Motor neuron (in vitro differentiated cells): ENCODE measurements at regions not wholly inside any gene's neighbourhood (a gene's known extent, or its start where the extent isn't known, plus 50 kb on each side); places are given as distances from the start of the nearest gene placed in this dataset.
"Not testable (repeated sequence)": the region's sequence is repeated elsewhere in the genome, so short reads cannot be mapped to it uniquely, and the experiment has no call there.

Experiments
- ATAC-seq, 8 experiments: fragments of 200-7000 bp; cut with Tn5 transposase; replicated peaks in 6 of 8; 2 replicates each; pipeline ENCODE4 v1.8.0; 2021; ENCODE audit warnings: mild to moderate bottlenecking in 8 of 8, moderate library complexity in 8 of 8
- H3K27ac ChIP-seq, 2 donors: fragments of 250-450 bp; sonication (Bioruptor Pico); 2 replicates each; pipeline ENCODE4 v1.9.0; 2021; ENCODE audit warnings: antibody characterized with exemption in 2 of 2, mild to moderate bottlenecking in 2 of 2, moderate library complexity in 1 of 2
- H3K4me1 ChIP-seq, 2 donors: fragments of 250-450 bp; sonication (Bioruptor Pico); replicated peaks in 1 of 2; 2 replicates each; pipeline ENCODE4 v1.6.1; 2021; ENCODE audit warnings: antibody characterized with exemption in 2 of 2, mild to moderate bottlenecking in 2 of 2, moderate library complexity in 1 of 2
- H3K4me3 ChIP-seq, 5 donors: fragments of 250-450 bp; sonication (Bioruptor Pico); 2 replicates each; pipeline ENCODE4 v1.9.0; 2021; ENCODE audit warnings: antibody characterized with exemption in 5 of 5, mild to moderate bottlenecking in 5 of 5, moderate library complexity in 4 of 5
- WGBS, 10 experiments: fragments of 450-650 bp; shearing (Covaris generic); methylation state at CpG; one replicate each; pipeline ENCODE4 v1.0.0; 2022; 5-methylcytosine and 5-hydroxymethylcytosine counted together
- in situ Hi-C, 9 experiments: fragments of 400-800 bp; cut with MboI; loops; one replicate each; pipeline ENCODE4 v1.15.0; 2021; ENCODE audit warnings: low sequenced_read_pairs in 9 of 9, low pct_unique_long_range_greater_than_20kb in 2 of 9; ENCODE audit not compliant: unreplicated experiment in 9 of 9

DNA sequence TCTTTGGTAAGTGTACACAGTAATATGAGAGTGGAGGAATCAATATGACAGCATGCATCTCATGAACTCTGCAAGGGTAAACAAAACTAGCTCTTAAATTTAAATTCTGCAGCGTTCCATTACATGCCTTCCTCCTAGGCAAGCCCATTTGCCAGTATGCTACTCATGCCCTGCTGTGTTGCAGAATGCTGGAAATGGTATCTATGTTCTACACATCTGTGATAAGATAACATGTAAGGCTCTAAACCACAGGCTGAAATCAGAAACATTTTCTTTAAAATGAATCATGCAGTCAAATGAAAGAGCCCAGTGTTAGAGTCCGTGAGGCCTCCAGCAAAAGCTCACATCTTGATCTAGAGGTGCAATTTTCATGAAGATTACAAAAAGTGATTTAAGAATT is 112.8 kb upstream of the FN1 start:
- H3K4me1 ChIP-seq, result no peaks in the 10 kb centered on the region
- in situ Hi-C loops, result no loop called here
- peak in 1 of 8 experiments; percentile 36 for ATAC-seq
- 69 to 100% (median 100%) methylated on average over 1 to 2 of the region's 2 CpGs; no CpG with 5 or more reads in 3 of the 10 experiments for WGBS, 10 experiments
- no peak overlapping the region for H3K27ac ChIP-seq
- no peak overlapping the region for H3K4me3 ChIP-seq

- Histone ChIP-seq H3K27ac (no peak overlapping the region), H3K4me3 (no peak overlapping the region), H3K4me1 (peaks cover 0 to under 1% of the 10 kb centered on the region in 2 donors)
- in situ Hi-C loops, result no loop called here
- ATAC-seq, result no peak
Measured at GRCh38 chr2:215542690-215543089, 106.8 kb upstream of the FN1 start.

DNA sequence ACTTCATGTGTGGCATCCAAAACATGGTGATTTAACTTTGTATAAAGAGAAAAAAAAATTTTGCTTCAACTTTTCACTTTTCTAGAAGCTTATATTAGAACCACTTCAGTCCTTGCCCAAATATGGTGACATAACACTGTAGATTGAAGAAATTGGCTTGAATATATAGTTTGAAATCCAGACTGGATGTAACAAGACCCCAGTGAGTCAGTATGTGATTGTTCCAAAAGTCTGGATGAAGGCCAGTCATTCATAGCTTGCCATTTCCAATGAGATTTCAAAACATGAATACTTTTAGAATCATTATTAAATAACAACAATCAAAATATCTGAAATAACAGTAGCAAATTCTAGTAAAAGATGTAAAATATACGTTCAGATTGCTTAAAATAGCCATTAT is 104.8 kb upstream of the FN1 start:
- no peak overlapping the region for H3K4me3 ChIP-seq
- H3K27ac ChIP-seq, result no peak overlapping the region
- in situ Hi-C loops, result no loop called here
- peaks cover 3% of the 10 kb centered on the region in 2 donors for H3K4me1 ChIP-seq
- ATAC-seq, result peak in 1 of 8 experiments; percentile 61
- WGBS, 10 experiments, result 0 to 80% (median 39%) methylated on average over 1 of the region's 1 CpG; no CpG with 5 or more reads in 2 of the 10 experiments

DNA sequence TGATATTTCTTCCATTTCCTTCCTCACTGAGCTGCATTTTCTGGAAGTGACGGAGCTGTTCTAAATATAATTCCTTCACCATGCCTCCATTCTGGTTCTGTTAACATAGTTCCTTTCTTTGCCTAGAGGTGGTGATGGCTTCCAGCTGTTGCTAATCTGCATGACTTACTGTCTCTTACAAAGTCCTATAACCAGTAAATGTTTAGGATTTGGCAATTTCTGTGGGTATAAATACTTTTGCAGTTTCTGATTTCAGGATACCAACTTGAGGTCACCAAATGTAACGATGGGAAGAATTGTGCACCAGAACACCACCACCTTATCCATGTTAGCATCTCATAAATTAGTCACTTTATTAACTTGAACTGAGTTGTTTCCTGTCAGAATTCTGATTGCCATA is 101.7 kb upstream of the FN1 start:
- peak in 2 of 8 experiments; percentile 62 to 79 for ATAC-seq
- in situ Hi-C loops, result no loop called here
- 10 to 100% (median 60%) methylated on average over 1 to 2 of the region's 2 CpGs; no CpG with 5 or more reads in 1 of the 10 experiments for WGBS, 10 experiments

DNA sequence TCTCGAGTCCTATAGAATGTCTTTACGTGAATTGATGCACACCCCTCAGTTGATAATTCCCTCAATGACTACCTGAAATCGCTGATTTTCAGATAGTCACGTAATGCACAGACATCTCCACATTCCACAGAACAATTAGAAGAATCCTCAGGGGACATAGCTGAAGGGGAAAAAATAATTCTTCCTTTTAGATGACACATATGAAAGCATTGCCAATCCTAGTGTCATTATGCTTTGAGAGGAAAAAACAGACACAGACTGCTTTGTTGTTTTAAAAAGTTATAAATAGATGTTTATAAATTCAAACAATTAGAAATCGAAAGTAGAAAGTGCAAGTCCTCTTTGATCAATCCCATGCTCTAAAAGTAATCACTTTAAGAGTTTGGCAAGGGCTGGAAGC is 100.6 kb upstream of the FN1 start:
- H3K27ac ChIP-seq, result no peak overlapping the region
- in situ Hi-C loops, result no loop called here
- ATAC-seq, result no peak
- WGBS, 10 experiments, result 30 to 100% (median 93%) methylated on average over 1 to 5 of the region's 5 CpGs; no CpG with 5 or more reads in 1 of the 10 experiments
- H3K4me1 ChIP-seq, result peaks cover 3% of the 10 kb centered on the region in 2 donors
- H3K4me3 ChIP-seq, result no peak overlapping the region

More for the DNA sequence above, 101.7 kb upstream of the FN1 start:
- Histone ChIP-seq H3K27ac (no peak overlapping the region), H3K4me1 (peaks cover 3% of the 10 kb centered on the region in 2 donors), H3K4me3 (no peak overlapping the region)

GRCh38 chr2:215535741-215536140 is 99.9 kb upstream of the FN1 start:
- no peak overlapping the region for H3K4me3 ChIP-seq
- in situ Hi-C loops, result no loop called here
- WGBS, 10 experiments, result 0 to 100% (median 76%) methylated on average over 1 of the region's 1 CpG; no CpG with 5 or more reads in 4 of the 10 experiments
- no peak overlapping the region for H3K27ac ChIP-seq
- ATAC-seq, result peak in 3 of 8 experiments; percentile 55 to 75 (median 68)
- H3K4me1 ChIP-seq, result peaks cover 3% of the 10 kb centered on the region in 2 donors

DNA sequence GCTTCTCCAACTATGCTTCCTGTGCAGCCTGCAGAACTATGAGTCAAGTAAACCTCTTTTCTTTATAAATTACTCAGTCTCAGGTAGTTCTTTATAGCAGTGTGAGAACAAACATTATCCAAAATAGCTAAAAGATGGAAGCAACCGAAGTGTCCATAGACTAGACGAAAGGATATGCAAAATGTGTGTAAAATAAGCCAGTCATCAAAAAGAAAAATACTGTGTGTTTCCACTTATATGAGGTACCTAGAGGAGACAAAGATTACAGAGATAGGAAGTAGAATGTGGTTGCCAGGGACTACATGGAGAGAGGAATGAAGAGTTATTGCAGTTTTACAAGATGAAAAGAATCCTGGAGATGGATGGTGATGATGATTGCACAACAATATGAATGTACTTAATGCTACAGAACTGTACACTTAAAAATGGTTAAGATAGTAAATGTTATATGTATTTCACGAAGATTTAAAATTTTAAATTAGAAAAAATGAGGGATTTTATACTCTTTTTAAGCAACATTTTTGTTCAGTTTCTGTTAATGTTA is 99.3 kb upstream of the FN1 start:
- Histone ChIP-seq H3K4me1 (peaks cover 3% of the 10 kb centered on the region in 2 donors), H3K27ac (no peak overlapping the region), H3K4me3 (no peak overlapping the region)
- 50 to 100% (median 81%) methylated on average over 1 to 3 of the region's 3 CpGs; no CpG with 5 or more reads in 1 of the 10 experiments for WGBS, 10 experiments
- in situ Hi-C loops, result no loop called here
- ATAC-seq, result peak in 2 of 8 experiments; percentile 17 to 42

DNA sequence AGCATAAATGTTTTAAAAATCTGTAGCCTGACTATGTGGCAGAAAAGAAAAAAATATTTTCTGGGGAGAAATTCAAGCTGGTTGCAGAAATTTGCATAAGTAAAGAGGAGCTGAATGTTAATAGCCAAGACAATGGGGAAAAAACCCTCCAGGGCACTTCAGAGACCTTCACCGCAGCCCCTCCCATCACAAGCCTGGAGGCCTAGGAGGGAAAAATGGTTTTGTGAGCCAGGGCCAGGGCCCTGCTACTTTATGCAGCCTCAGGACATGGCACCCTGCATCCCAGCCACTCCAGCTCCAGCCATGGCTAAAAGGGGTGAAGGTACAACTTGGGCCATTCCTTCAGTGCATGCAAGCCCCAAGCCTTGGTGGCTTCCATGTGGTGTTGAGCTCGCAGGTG is 97.8 kb upstream of the FN1 start:
- H3K27ac ChIP-seq, ATAC-seq, H3K4me3 ChIP-seq, in situ Hi-C loops, H3K4me1 ChIP-seq: not testable (repeated sequence)
- 83 to 100% (median 93%) methylated on average over 1 to 2 of the region's 2 CpGs; no CpG with 5 or more reads in 4 of the 10 experiments for WGBS, 10 experiments

DNA sequence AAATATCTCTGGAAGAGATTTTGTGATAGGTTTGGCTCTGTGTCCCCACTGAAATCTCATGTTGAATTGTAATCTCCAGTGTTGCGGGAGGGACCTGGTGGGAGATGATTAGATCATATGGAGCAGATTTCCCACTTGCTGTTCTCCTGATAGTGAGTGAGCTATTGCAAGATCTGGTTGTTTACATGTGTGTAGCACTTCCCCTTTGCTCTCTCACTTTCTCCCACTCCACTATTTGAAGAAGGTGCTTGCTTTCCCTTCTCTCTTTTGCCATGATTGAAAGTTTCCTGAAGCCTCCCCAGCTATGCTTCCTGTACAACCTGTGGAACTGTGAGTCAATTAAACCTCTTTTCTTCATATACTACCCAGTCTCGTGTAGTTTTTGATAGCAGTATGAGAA is 97.0 kb upstream of the FN1 start:
- Histone ChIP-seq H3K27ac (no peak overlapping the region), H3K4me1 (peaks cover 3% of the 10 kb centered on the region in 2 donors)
- in situ Hi-C loops, result no loop called here

DNA sequence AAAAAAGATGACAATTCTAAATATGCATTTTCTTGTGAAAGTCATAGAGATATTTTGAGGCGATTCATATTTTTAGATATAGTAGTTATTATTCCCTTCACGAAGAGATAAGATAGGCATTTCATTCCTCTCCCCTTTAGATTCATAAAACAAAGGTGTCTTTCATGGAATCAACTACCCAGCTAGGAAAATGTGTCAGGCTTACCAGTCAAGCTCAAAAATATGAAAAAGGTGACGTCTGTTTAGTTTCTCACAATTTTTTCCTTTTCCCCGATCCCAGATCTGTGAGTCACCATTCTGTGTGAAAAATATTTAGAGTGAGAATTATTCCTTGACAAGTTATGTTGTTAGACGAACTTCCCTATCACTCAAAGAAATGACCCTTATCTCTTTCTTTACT is 95.4 kb upstream of the FN1 start:
- ATAC-seq, result peak in 1 of 8 experiments; percentile 15
- WGBS, 10 experiments, result 20 to 100% (median 82%) methylated on average over 1 to 5 of the region's 5 CpGs
- no peak overlapping the region for H3K27ac ChIP-seq
- peaks cover 0 to under 1% of the 10 kb centered on the region in 2 donors for H3K4me1 ChIP-seq
- in situ Hi-C loops, result no loop called here
- H3K4me3 ChIP-seq, result no peak overlapping the region

More for the DNA sequence above, 97.0 kb upstream of the FN1 start:
- ATAC-seq, result no peak
- 70 to 100% (median 96%) methylated on average over 1 to 2 of the region's 2 CpGs for WGBS, 10 experiments
- H3K4me3 ChIP-seq, result no peak overlapping the region

GRCh38 chr2:215530191-215530968 is 94.5 kb upstream of the FN1 start:
- H3K4me1 ChIP-seq, result no peaks in the 10 kb centered on the region
- no peak overlapping the region for H3K27ac ChIP-seq
- H3K4me3 ChIP-seq, result no peak overlapping the region
- WGBS, 10 experiments, result 14 to 100% (median 59%) methylated on average over 1 to 4 of the region's 4 CpGs
- ATAC-seq, result peak in 4 of 8 experiments; percentile 25 to 96 (median 58)
- in situ Hi-C loops, result no loop called here

DNA sequence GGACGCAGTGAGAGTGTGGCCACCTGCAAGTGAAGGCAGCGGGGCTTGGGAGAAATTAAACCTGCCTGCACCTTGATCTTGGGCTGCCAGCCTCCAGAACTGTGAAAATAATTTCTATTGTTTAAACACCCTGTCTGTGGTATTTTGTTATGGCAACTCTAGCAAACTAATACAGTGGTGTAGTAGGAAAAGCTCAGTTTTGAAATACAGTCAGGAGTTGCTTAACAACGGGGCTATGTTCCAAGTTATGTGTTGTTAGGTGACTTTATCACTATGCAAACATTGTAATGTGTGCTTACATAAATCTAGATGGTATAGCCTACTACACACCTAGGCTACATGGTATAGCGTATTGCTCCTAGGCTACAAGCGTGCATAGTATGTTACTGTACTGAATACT is 93.4 kb upstream of the FN1 start:
- ATAC-seq, result no peak
- WGBS, 10 experiments, result 82 to 100% (median 89%) methylated on average over 1 to 5 of the region's 5 CpGs; no CpG with 5 or more reads in 1 of the 10 experiments
- Histone ChIP-seq H3K4me3 (no peak overlapping the region), H3K4me1 (no peaks in the 10 kb centered on the region), H3K27ac (no peak overlapping the region)
- in situ Hi-C loops, result no loop called here

DNA sequence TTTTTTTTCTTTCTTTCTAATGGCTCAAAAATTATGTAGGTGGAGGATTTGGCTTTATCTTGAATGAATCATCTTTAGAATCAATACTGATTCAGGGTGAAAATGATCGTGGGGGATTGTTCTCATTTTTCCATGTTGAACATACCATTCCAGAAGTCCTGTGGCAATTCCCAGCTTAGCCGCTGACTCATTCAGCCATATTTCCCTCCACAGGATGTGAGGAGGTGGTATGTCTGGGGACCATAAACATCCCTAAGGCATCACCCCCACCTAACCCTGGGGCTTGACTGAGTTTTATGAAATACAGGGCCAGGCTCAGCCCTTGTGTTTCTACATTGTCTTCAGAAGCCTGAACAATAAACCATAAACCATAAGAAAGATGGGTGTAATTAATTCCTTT is 92.7 kb upstream of the FN1 start:
- peak in 1 of 8 experiments; percentile 15 for ATAC-seq
- H3K4me1 ChIP-seq, result no peaks in the 10 kb centered on the region
- in situ Hi-C loops, result no loop called here
- no peak overlapping the region for H3K27ac ChIP-seq
- 7 to 100% (median 40%) methylated on average over 1 to 2 of the region's 2 CpGs; no CpG with 5 or more reads in 3 of the 10 experiments for WGBS, 10 experiments
- H3K4me3 ChIP-seq, result no peak overlapping the region
